Right lobe of liver (tissue), 4 donors: ENCODE measurements at regions not wholly inside any gene's neighbourhood (a gene's known extent, or its start where the extent isn't known, plus 50 kb on each side); places are given as distances from the start of the nearest gene placed in this dataset.

Experiments used
- POLR2A ChIP-seq: fragments of 450-650 bp; IDR thresholded peaks from one replicate; pipeline ENCODE4 v1.6.1; 2017; ENCODE audit warnings: antibody characterized with exemption, mild to moderate bottlenecking
- TF ChIP-seq, protein P1 (sequence below), 4 donors: fragments of 200-600 bp in 3 of 4; fragments of 450-650 bp in 1 of 4; IDR thresholded peaks; one replicate each; pipeline versions ENCODE4 v1.5.1 to v1.8.0; 2016 to 2022; ENCODE audit warnings: antibody characterized with exemption in 4 of 4, mild to moderate bottlenecking in 2 of 4
- donor health status: DM: no; HTN: no; CAD: no.
- donor health status: DM: no; HTN: no; CAD: no.
- donor health status: DM: no; HTN: yes; CAD: no.

DNA sequence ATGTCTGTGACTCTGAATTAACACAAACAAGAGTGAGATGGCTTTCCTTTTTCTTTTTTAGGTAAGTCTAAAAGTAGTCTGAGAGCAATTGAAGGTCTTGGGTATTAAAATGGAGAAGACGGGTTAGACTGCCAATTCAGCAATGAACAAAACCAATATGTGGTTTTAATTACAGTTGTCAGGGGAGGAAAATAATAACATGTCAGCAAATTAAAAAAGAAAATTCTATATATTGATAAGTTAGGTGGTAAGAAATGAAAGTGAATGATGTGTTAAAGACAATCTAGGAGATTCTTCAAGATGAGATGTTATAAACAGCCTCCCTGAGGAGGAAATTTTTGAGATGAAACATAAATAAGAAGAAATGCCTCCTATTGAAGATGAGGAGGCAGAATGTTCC, 150.6 kb upstream of the HSF2 start:
- TF ChIP-seq, protein P1, sequence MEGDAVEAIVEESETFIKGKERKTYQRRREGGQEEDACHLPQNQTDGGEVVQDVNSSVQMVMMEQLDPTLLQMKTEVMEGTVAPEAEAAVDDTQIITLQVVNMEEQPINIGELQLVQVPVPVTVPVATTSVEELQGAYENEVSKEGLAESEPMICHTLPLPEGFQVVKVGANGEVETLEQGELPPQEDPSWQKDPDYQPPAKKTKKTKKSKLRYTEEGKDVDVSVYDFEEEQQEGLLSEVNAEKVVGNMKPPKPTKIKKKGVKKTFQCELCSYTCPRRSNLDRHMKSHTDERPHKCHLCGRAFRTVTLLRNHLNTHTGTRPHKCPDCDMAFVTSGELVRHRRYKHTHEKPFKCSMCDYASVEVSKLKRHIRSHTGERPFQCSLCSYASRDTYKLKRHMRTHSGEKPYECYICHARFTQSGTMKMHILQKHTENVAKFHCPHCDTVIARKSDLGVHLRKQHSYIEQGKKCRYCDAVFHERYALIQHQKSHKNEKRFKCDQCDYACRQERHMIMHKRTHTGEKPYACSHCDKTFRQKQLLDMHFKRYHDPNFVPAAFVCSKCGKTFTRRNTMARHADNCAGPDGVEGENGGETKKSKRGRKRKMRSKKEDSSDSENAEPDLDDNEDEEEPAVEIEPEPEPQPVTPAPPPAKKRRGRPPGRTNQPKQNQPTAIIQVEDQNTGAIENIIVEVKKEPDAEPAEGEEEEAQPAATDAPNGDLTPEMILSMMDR (IDR thresholded peaks at IDR 0.05), result no peak
- TF ChIP-seq POLR2A, result no peak
